ENCODE measurements at regions not wholly inside any gene's neighbourhood (a gene's known extent, or its start where the extent isn't known, plus 50 kb on each side); places are given as distances from the start of the nearest gene placed in this dataset.

DNA sequence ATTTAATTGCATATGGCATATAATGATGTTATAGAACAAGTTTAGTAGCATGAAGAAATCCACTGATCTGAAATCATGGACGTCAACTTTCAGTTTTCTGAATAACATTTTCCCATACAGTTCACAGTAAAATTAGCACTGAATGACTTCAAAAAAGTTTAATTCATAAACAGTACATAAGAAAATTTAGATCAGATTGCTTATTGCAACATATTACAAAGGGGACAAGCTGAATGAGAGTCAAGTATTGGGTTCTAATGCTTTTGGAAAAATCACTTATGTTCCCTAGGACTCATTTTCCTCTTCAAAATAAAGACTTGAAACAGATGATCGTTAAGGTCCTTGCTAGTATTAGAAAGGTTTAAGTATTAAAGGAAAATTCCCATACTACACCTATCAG lies 898.3 kb upstream of the INTU start (continued):
- TF ChIP-seq, protein P1, sequence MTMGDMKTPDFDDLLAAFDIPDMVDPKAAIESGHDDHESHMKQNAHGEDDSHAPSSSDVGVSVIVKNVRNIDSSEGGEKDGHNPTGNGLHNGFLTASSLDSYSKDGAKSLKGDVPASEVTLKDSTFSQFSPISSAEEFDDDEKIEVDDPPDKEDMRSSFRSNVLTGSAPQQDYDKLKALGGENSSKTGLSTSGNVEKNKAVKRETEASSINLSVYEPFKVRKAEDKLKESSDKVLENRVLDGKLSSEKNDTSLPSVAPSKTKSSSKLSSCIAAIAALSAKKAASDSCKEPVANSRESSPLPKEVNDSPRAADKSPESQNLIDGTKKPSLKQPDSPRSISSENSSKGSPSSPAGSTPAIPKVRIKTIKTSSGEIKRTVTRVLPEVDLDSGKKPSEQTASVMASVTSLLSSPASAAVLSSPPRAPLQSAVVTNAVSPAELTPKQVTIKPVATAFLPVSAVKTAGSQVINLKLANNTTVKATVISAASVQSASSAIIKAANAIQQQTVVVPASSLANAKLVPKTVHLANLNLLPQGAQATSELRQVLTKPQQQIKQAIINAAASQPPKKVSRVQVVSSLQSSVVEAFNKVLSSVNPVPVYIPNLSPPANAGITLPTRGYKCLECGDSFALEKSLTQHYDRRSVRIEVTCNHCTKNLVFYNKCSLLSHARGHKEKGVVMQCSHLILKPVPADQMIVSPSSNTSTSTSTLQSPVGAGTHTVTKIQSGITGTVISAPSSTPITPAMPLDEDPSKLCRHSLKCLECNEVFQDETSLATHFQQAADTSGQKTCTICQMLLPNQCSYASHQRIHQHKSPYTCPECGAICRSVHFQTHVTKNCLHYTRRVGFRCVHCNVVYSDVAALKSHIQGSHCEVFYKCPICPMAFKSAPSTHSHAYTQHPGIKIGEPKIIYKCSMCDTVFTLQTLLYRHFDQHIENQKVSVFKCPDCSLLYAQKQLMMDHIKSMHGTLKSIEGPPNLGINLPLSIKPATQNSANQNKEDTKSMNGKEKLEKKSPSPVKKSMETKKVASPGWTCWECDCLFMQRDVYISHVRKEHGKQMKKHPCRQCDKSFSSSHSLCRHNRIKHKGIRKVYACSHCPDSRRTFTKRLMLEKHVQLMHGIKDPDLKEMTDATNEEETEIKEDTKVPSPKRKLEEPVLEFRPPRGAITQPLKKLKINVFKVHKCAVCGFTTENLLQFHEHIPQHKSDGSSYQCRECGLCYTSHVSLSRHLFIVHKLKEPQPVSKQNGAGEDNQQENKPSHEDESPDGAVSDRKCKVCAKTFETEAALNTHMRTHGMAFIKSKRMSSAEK (CRISPR knock-in tag; IDR thresholded peaks at IDR 0.05; ENCODE audit: borderline replicate concordance): no peak
- TF ChIP-seq ZNF396 (CRISPR knock-in tag; IDR thresholded peaks at IDR 0.05; ENCODE audit: borderline replicate concordance) (no peak), FOXP1 (CRISPR knock-in tag; IDR thresholded peaks at IDR 0.05; ENCODE audit: borderline replicate concordance) (no peak), GABPB1 (CRISPR knock-in tag; IDR thresholded peaks at IDR 0.05) (no peak), NR1H2 (CRISPR knock-in tag; IDR thresholded peaks at IDR 0.05) (no peak), RORB (CRISPR knock-in tag; IDR thresholded peaks at IDR 0.05) (no peak)
- TF ChIP-seq, protein P2, sequence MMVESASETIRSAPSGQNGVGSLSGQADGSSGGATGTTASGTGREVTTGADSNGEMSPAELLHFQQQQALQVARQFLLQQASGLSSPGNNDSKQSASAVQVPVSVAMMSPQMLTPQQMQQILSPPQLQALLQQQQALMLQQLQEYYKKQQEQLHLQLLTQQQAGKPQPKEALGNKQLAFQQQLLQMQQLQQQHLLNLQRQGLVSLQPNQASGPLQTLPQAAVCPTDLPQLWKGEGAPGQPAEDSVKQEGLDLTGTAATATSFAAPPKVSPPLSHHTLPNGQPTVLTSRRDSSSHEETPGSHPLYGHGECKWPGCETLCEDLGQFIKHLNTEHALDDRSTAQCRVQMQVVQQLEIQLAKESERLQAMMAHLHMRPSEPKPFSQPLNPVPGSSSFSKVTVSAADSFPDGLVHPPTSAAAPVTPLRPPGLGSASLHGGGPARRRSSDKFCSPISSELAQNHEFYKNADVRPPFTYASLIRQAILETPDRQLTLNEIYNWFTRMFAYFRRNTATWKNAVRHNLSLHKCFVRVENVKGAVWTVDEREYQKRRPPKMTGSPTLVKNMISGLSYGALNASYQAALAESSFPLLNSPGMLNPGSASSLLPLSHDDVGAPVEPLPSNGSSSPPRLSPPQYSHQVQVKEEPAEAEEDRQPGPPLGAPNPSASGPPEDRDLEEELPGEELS (CRISPR knock-in tag; IDR thresholded peaks at IDR 0.05): no peak
- TF ChIP-seq, protein P3, sequence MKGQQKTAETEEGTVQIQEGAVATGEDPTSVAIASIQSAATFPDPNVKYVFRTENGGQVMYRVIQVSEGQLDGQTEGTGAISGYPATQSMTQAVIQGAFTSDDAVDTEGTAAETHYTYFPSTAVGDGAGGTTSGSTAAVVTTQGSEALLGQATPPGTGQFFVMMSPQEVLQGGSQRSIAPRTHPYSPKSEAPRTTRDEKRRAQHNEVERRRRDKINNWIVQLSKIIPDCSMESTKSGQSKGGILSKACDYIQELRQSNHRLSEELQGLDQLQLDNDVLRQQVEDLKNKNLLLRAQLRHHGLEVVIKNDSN (CRISPR knock-in tag; IDR thresholded peaks at IDR 0.05): no peak

DNA sequence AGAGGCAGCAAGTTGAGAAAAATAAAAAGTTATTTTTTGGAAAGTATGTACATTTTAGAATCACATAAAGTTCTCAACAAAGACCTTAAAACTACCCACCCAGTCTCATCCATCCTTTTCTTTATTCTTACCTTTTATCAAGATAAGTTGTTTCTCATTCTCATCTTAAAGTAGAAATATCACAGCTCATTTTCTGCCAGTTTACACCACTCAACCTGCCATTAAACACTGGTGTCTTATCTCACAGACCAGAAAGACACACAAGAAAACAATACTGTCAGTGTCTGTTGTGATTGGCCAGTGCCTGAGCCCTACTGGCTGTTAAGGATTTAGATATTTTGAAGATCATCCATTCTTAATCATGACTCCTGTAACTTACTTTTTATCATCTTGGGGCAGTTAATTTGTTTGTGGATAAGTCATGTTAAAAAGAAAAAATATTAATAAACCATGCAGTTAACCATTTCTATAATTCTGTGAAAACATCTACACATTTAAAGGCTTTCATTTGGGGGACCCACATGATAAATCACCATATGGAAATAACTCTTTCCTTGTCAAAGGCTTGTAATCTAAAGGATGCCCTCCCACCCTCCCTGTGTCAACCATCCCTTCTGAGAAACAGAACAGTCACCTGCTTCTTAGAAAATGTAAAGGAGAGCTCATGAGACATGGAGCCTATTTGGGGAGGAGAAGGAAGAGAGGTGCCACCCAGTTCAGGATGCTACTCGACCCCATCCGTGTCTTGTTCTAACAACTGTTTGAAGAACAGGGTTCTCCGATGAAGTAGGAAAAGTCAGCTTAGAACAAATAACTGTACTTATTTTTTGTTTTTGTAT lies 897.2 kb upstream of the INTU start:
- DNase-seq (ENCODE audit: low spot score) (no peak), ATAC-seq (no peak)
- no peaks in the 10 kb centered on the region for H3K9me3 Mint-ChIP-seq
- no peaks in the 10 kb centered on the region for H3K4me1 Mint-ChIP-seq
- ChIA-PET POLR2A (no interaction called here), CTCF (no interaction called here)
- H3K36me3 Mint-ChIP-seq: no peaks in the 10 kb centered on the region
- no peaks in the 10 kb centered on the region for H3K27me3 Mint-ChIP-seq (ENCODE audit: low read depth)
- no peak overlapping the region for H3K27ac Mint-ChIP-seq
- H3K4me3 Mint-ChIP-seq: no peak overlapping the region
- TF ChIP-seq SMAD4 (CRISPR knock-in tag; IDR thresholded peaks at IDR 0.05) (no peak), KAT7 (CRISPR knock-in tag; IDR thresholded peaks at IDR 0.05; ENCODE audit: borderline replicate concordance) (no peak), RELA (CRISPR knock-in tag; IDR thresholded peaks at IDR 0.05; ENCODE audit: borderline replicate concordance) (no peak), HMGA2 (CRISPR knock-in tag; IDR thresholded peaks at IDR 0.05) (no peak), GRHL2 (CRISPR knock-in tag; IDR thresholded peaks at IDR 0.05; ENCODE audit: insufficient replicate concordance, severe bottlenecking) (no peak), PRRX2 (CRISPR knock-in tag; IDR thresholded peaks at IDR 0.05) (no peak), ELF4 (CRISPR knock-in tag; IDR thresholded peaks at IDR 0.05; ENCODE audit: low read depth) (no peak), IRF2 (CRISPR knock-in tag; IDR thresholded peaks at IDR 0.05; ENCODE audit: borderline replicate concordance, low read depth) (no peak), RORB (CRISPR knock-in tag; IDR thresholded peaks at IDR 0.05) (no peak)
- TF ChIP-seq, protein P4, sequence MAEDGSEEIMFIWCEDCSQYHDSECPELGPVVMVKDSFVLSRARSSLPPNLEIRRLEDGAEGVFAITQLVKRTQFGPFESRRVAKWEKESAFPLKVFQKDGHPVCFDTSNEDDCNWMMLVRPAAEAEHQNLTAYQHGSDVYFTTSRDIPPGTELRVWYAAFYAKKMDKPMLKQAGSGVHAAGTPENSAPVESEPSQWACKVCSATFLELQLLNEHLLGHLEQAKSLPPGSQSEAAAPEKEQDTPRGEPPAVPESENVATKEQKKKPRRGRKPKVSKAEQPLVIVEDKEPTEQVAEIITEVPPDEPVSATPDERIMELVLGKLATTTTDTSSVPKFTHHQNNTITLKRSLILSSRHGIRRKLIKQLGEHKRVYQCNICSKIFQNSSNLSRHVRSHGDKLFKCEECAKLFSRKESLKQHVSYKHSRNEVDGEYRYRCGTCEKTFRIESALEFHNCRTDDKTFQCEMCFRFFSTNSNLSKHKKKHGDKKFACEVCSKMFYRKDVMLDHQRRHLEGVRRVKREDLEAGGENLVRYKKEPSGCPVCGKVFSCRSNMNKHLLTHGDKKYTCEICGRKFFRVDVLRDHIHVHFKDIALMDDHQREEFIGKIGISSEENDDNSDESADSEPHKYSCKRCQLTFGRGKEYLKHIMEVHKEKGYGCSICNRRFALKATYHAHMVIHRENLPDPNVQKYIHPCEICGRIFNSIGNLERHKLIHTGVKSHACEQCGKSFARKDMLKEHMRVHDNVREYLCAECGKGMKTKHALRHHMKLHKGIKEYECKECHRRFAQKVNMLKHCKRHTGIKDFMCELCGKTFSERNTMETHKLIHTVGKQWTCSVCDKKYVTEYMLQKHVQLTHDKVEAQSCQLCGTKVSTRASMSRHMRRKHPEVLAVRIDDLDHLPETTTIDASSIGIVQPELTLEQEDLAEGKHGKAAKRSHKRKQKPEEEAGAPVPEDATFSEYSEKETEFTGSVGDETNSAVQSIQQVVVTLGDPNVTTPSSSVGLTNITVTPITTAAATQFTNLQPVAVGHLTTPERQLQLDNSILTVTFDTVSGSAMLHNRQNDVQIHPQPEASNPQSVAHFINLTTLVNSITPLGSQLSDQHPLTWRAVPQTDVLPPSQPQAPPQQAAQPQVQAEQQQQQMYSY (CRISPR knock-in tag; IDR thresholded peaks at IDR 0.05): no peak
- TF ChIP-seq, protein P5, sequence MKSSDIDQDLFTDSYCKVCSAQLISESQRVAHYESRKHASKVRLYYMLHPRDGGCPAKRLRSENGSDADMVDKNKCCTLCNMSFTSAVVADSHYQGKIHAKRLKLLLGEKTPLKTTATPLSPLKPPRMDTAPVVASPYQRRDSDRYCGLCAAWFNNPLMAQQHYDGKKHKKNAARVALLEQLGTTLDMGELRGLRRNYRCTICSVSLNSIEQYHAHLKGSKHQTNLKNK (CRISPR knock-in tag; IDR thresholded peaks at IDR 0.05): no peak
- TF ChIP-seq, protein P6, sequence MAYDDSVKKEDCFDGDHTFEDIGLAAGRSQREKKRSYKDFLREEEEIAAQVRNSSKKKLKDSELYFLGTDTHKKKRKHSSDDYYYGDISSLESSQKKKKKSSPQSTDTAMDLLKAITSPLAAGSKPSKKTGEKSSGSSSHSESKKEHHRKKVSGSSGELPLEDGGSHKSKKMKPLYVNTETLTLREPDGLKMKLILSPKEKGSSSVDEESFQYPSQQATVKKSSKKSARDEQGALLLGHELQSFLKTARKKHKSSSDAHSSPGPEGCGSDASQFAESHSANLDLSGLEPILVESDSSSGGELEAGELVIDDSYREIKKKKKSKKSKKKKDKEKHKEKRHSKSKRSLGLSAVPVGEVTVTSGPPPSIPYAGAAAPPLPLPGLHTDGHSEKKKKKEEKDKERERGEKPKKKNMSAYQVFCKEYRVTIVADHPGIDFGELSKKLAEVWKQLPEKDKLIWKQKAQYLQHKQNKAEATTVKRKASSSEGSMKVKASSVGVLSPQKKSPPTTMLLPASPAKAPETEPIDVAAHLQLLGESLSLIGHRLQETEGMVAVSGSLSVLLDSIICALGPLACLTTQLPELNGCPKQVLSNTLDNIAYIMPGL (CRISPR knock-in tag; IDR thresholded peaks at IDR 0.05): no peak
- TF ChIP-seq, protein P7, sequence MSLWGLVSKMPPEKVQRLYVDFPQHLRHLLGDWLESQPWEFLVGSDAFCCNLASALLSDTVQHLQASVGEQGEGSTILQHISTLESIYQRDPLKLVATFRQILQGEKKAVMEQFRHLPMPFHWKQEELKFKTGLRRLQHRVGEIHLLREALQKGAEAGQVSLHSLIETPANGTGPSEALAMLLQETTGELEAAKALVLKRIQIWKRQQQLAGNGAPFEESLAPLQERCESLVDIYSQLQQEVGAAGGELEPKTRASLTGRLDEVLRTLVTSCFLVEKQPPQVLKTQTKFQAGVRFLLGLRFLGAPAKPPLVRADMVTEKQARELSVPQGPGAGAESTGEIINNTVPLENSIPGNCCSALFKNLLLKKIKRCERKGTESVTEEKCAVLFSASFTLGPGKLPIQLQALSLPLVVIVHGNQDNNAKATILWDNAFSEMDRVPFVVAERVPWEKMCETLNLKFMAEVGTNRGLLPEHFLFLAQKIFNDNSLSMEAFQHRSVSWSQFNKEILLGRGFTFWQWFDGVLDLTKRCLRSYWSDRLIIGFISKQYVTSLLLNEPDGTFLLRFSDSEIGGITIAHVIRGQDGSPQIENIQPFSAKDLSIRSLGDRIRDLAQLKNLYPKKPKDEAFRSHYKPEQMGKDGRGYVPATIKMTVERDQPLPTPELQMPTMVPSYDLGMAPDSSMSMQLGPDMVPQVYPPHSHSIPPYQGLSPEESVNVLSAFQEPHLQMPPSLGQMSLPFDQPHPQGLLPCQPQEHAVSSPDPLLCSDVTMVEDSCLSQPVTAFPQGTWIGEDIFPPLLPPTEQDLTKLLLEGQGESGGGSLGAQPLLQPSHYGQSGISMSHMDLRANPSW (CRISPR knock-in tag; conservative IDR thresholded peaks at IDR 0.05; ENCODE audit: low read depth): no peak
